C4-2B (cell line): ENCODE measurements at regions not wholly inside any gene's neighbourhood (a gene's known extent, or its start where the extent isn't known, plus 50 kb on each side); places are given as distances from the start of the nearest gene placed in this dataset.
"Not testable (repeated sequence)": the region's sequence is repeated elsewhere in the genome, so short reads cannot be mapped to it uniquely, and the experiment has no call there.

ENCODE experiments used
- H3K27ac ChIP-seq: fragments of 450-650 bp; 2 replicates; pipeline ENCODE4 v1.5.1; 2017
- ZFX ChIP-seq: fragments of 450-650 bp; IDR thresholded peaks from 2 replicates; pipeline ENCODE4 v1.6.1; 2017
- TF ChIP-seq, protein P1 (sequence below): fragments of 450-650 bp; conservative IDR thresholded peaks from 2 replicates; pipeline ENCODE4 v1.5.1; 2017; ENCODE audit warnings: mild to moderate bottlenecking

DNA sequence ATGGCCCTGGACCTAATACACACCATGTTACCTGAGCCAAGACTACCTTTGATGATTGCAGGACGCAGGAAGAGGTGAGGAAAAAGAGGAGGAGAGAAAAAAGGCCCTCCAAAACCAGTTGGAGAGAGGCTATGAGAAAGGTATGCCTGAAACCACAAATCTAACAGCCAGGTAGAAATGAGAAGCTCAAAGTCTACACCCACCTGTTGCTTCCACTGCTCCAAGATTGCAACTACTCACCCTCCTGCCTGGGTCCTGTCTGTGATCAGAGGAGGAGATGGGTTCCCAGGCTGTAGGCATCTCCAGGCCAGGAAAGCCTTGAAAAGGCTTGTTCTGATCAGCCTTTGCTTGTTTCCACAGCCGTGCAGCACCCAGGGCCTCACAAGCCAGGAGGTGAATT lies 307.8 kb upstream of the USP24 start:
- TF ChIP-seq ZFX, result no peak
- TF ChIP-seq, protein P1, sequence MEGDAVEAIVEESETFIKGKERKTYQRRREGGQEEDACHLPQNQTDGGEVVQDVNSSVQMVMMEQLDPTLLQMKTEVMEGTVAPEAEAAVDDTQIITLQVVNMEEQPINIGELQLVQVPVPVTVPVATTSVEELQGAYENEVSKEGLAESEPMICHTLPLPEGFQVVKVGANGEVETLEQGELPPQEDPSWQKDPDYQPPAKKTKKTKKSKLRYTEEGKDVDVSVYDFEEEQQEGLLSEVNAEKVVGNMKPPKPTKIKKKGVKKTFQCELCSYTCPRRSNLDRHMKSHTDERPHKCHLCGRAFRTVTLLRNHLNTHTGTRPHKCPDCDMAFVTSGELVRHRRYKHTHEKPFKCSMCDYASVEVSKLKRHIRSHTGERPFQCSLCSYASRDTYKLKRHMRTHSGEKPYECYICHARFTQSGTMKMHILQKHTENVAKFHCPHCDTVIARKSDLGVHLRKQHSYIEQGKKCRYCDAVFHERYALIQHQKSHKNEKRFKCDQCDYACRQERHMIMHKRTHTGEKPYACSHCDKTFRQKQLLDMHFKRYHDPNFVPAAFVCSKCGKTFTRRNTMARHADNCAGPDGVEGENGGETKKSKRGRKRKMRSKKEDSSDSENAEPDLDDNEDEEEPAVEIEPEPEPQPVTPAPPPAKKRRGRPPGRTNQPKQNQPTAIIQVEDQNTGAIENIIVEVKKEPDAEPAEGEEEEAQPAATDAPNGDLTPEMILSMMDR, result no peak
- no peak overlapping the region for H3K27ac ChIP-seq

DNA sequence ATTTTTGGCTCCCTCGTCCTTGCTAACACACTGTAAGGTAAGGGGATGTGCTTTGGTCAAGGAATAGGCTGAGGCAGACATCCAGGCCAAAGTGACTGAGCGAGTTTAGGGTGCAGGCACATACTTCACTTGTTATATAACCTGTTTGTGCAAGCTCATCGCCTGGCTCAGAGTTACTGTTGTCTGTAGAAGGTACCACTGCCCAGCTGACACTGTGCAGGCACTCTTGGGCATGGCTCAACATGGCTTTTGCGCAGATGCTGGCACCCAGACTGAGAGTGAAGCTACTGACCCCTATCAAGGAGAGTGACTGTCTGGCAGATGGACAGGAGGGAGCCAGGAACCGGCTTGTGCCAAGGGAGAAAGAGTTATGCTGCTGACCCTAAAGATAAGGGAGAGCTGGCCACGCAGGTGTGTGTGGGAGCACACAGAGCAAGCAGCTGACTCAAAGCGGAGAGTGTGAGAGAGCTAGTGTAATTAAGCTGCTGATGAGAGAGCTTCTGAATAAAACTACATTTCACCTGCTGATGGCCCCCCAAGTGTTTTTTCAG lies 307.3 kb upstream of the USP24 start:
- TF ChIP-seq, protein P1, result no peak
- no peak for TF ChIP-seq ZFX
- no peak overlapping the region for H3K27ac ChIP-seq

DNA sequence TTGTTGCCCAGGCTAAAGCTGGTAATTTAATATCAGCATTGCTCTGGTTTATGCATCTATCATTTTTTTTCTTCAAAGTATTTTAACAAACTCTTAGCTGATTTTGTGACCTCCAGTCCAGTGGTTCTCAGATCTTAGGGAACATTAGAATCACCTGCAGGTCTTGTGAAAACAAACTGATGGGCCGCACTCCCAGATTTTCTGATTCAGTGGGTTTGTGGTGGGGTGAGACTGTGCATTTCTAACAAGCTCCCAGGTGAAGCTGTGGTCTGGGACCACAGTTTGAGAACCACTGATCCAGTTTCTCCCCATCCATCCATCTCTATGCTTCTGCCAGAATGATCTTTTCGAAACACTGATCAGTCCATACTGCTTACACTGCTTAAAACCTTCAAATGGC lies 305.7 kb upstream of the USP24 start:
- TF ChIP-seq, protein P1, result no peak
- no peak overlapping the region for H3K27ac ChIP-seq

DNA sequence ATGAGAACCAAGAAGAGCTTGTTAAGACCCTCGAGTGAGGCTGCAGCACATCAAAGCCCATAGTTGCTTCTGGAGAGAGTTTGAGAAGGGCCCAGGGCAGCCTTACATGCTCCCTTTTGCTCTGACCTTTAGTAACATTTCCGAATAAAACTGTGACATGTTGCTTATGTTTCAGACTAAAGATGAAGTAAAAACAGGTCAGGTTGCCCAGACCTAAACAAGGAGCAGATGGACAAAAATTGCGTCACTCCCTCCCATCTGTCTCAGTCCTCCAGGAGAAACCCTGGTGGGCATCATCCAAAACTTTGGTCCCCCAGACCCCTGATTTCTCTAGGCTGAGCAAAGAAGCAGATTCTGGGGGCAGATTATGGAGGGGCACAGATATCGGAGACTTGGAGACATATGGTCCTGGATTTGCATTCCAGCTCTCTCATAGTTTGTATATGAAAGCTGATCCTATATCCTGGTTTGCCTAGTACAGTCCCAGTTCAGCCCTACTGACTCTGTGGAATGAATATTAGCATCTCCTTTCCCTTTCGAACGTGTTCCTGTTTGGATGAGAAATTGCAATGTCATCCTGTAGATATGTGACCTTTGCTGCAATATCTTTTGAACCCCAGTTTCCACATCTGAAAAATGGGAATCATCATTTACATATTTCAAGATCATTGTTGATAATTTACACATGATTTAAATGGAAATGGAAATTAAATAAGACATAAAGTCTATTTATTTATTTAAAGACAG lies 304.9 kb upstream of the USP24 start:
- TF ChIP-seq, protein P1, result no peak
- TF ChIP-seq ZFX, result no peak
- H3K27ac ChIP-seq, result no peak overlapping the region

DNA sequence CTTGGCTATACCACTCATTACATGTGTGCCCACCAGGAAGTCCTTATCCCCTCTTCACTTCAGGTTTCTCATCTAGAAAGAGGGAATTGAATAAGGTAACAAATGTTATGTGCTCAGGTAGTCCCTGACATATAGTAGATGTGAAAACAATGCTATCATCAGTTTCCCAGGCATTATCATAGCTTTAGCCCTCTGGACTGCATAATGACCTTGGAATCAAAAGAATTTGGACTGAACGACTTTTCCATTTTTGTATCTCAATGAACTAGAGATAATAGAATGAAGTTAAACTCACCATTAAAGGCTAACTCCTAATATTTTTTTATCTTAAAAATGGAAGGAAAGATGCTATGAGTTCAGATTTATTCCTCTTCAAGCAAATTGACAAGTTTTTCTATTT lies 304.1 kb upstream of the USP24 start:
- TF ChIP-seq, protein P1, result no peak
- no peak for TF ChIP-seq ZFX
- no peak overlapping the region for H3K27ac ChIP-seq

DNA sequence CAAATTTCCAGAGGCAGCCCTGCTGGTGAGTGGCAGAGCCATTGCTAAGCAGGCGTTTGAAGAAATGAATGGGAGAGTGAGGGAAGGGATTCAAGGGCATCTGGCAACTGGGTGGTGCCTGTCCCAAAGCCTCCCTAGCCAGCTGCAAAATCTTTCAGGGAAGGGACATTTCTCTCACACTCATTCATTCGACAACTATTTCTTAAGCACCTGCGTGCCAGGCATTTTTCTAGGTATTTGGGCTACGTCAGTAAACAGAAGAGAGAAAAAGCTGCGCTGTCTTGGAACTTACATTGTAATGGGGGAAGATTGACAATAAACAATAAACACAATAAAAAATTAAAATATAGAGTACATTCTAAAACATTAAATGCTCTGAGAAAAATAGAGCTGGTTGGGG lies 301.9 kb upstream of the USP24 start:
- no peak overlapping the region for H3K27ac ChIP-seq
- no peak for TF ChIP-seq ZFX
- TF ChIP-seq, protein P1, result no peak

DNA sequence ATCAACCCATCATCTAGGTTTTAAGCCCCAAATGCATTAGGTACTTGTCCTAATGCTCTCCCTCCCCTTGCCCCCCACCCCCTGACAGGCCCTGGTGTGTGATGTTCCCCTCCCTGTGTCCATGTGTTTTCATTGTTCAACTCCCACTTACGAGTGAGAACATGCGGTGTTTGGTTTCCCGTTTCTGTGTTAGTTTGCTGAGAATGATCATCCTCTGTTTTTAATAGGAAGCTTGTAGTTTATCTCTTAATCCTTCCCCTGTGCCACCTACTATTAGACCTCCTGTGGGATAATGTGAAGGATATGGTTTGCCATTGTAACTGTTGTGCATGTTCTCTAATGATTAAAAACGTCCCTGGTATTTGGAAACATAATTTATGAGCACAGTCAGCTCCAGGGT lies 299.4 kb upstream of the USP24 start:
- not testable (repeated sequence) for H3K27ac ChIP-seq

DNA sequence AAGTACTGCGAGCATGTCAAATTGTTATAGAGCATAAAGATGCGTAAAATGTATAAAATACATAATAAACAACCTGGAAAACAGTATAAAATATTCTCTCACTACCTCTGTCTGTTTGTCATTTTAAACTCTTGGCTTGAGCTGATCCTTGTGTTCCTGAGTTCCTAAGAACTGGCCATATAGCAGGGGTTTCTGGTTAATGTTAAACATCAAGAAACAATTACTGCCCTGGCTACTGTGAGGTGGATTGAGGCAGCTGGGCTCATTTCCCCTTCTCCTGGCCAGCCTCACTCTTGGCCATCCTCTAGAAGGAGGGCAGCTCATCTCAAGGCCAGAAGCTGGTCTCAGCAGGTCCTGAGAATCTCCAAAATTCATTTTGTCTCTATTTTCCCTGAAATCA lies 297.3 kb upstream of the USP24 start:
- TF ChIP-seq, protein P1, result no peak
- TF ChIP-seq ZFX, result no peak
- H3K27ac ChIP-seq, result no peak overlapping the region
